ENCODE measurements at regions not wholly inside any gene's neighbourhood (a gene's known extent, or its start where the extent isn't known, plus 50 kb on each side); places are given as distances from the start of the nearest gene placed in this dataset.

DNA sequence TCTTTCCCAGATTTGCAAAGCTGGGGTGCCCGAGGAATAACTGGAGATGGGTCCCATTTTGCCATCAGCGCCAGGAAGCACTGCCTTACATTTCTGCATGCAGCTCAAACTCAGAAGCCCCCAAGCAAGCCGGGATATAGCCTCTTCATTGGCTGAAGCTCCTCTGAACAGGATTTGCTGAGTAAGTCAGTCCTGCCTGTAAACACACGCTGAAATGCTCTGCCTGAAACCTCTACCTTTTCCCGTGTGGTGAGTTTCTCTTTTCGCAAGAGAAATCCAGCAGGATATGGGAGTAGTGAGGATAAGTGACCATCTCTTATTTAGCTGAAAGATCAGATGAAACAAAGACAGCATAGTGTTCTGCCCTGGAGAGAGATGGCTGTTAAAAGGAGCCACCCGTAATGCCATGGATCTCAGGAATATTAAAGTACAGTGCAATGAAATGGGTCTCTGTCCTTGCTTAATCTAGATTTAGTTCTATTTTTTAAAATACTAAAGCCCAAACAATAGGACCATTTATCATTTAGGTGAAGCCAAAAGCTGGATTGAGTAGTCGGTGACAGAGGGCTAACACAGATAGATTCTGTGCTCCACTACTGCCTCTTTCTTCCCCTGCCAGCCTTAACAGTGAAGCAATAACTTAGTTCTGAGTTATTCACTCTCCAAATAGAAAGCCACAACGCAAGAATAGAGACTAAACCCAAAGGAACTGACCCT is 177.5 kb upstream of the PPP2R2B start:
- DNase-seq (ENCODE audit: low read depth in 1 of 2, low spot score in 1 of 2) (no peak), ATAC-seq (no peak), FAIRE-seq (no peak)
- CTCF ChIA-PET: interaction anchor here (0.6 kb wide), 1 partner anchor 614 kb away, joined by 3 read pairs; no protein-coding TSS in a partner anchor
- Histone ChIP-seq H3K4me1 (no peaks in the 10 kb centered on the region), H3K4me2 (no peak overlapping the region), H3K4me3 (no peak overlapping the region), H3K9me3 (no peaks in the 10 kb centered on the region), H3K27ac (no peak overlapping the region)
- POLR2A ChIA-PET: no interaction called here
- no peak for TF ChIP-seq RNF2 (IDR thresholded peaks at IDR 0.05; ENCODE audit: borderline replicate concordance, low read depth)
- WGBS (ENCODE audit: missing lambda C conversion rate): 13% methylated on average over 9 of the region's 9 CpGs

DNA sequence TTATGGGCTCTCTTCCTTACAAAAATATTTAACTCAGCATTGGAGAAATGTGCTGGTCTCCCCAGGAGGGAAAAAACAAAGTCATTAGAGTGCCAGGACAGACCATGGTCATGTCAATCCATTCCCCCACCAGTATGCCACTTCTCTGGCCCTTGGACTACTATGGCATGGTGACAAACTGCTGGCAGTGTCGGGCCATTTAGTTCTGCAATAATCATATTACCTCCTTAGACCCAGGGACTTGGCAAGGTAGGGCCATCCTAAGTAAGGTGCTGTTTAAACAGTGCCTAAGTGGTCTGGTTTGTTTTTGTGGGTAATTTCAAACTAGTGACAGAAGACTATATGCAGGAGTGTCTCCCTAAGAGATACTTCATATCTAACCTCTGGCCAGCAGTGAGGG is 177.8 kb upstream of the STK32A start:
- Histone ChIP-seq H3K27ac (no peak overlapping the region), H3K4me2 (no peak overlapping the region), H3K4me3 (no peak overlapping the region), H3K9me3 (no peaks in the 10 kb centered on the region), H3K4me1 (no peaks in the 10 kb centered on the region)
- no peak for DNase-seq (ENCODE audit: low read depth in 1 of 2, low spot score in 1 of 2)
- ATAC-seq: no peak
- TF ChIP-seq, protein P1, sequence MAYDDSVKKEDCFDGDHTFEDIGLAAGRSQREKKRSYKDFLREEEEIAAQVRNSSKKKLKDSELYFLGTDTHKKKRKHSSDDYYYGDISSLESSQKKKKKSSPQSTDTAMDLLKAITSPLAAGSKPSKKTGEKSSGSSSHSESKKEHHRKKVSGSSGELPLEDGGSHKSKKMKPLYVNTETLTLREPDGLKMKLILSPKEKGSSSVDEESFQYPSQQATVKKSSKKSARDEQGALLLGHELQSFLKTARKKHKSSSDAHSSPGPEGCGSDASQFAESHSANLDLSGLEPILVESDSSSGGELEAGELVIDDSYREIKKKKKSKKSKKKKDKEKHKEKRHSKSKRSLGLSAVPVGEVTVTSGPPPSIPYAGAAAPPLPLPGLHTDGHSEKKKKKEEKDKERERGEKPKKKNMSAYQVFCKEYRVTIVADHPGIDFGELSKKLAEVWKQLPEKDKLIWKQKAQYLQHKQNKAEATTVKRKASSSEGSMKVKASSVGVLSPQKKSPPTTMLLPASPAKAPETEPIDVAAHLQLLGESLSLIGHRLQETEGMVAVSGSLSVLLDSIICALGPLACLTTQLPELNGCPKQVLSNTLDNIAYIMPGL (CRISPR knock-in tag; IDR thresholded peaks at IDR 0.05; ENCODE audit: borderline replicate concordance): no peak
- no peak for TF ChIP-seq RNF2 (IDR thresholded peaks at IDR 0.05; ENCODE audit: borderline replicate concordance, low read depth)
- no peak for TF ChIP-seq CBX8 (IDR thresholded peaks at IDR 0.05)
- no peak for TF ChIP-seq NR3C1 (IDR thresholded peaks at IDR 0.05)
- WGBS (ENCODE audit: missing lambda C conversion rate): 0% methylated on average over 1 of the region's 1 CpG
- no peak for FAIRE-seq
- ChIA-PET CTCF (no interaction called here), POLR2A (no interaction called here)

- Histone ChIP-seq H3K4me3 (no peak overlapping the region), H3K9me3 (no peaks in the 10 kb centered on the region), H3K27ac (no peak overlapping the region), H3K4me1 (no peaks in the 10 kb centered on the region), H3K4me2 (no peak overlapping the region)
- ChIA-PET CTCF (interaction anchor here (1.0 kb wide), 1 partner anchor 128 kb away, joined by 3 read pairs; no protein-coding TSS in a partner anchor), POLR2A (no interaction called here)
- no peak for ATAC-seq
- TF ChIP-seq CHD2 (IDR thresholded peaks at IDR 0.05; ENCODE audit: low read length, partially characterized antibody): no peak
- FAIRE-seq: no peak
- DNase-seq (ENCODE audit: low read depth in 1 of 2, low spot score in 1 of 2): no peak
- 1% methylated on average over 4 of the region's 4 CpGs for WGBS (ENCODE audit: missing lambda C conversion rate)
These were observed 173.4 kb upstream of the STK32A start for GRCh38 chr5:147061431-147061830.

DNA sequence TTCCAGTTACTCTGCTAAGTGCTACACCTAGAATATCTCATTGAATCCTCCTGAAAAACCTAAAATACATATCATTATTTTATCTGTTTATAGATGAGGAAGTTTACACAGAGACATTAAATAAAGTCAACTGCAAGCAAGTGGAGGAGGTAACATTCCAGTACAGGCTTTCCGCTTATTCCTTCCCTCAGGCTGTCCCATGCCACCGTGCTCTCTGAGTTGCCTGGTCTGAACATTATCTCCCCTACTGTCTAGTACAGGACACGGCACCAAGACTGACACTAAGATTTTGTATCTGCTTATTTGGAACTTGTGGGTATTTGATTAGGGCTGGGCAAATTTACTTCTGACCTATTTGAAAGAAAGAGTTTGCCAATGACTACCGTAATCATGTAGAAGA is 172.4 kb upstream of the STK32A start:
- DNase-seq (ENCODE audit: low read depth in 1 of 2, low spot score in 1 of 2) (no peak), FAIRE-seq (no peak), ATAC-seq (no peak)
- TF ChIP-seq FOSB (CRISPR knock-in tag; IDR thresholded peaks at IDR 0.05) (no peak), PBX3 (IDR thresholded peaks at IDR 0.05) (no peak), KDM1A (IDR thresholded peaks at IDR 0.05; ENCODE audit: low read depth) (no peak), HOXB5 (CRISPR knock-in tag; IDR thresholded peaks at IDR 0.05) (no peak), BHLHE40 (IDR thresholded peaks at IDR 0.05; ENCODE audit: low read depth, low read length) (no peak), FOXS1 (CRISPR knock-in tag; IDR thresholded peaks at IDR 0.05) (no peak), CEBPB (IDR thresholded peaks at IDR 0.05) (no peak), POLR2A (IDR thresholded peaks at IDR 0.05; ENCODE audit: low read length) (no peak), ESRRA (IDR thresholded peaks at IDR 0.05; ENCODE audit: borderline replicate concordance, low read length) (no peak), CHD2 (IDR thresholded peaks at IDR 0.05; ENCODE audit: low read length, partially characterized antibody) (no peak), HOXA7 (CRISPR knock-in tag; IDR thresholded peaks at IDR 0.05) (no peak), JUN (IDR thresholded peaks at IDR 0.05) (no peak), NFE2L2 (conservative IDR thresholded peaks at IDR 0.05; ENCODE audit: low read length) (no peak), RFX5 (IDR thresholded peaks at IDR 0.05) (no peak), RARB (CRISPR knock-in tag; IDR thresholded peaks at IDR 0.05) (no peak), HDAC2 (IDR thresholded peaks at IDR 0.05) (no peak), RNF2 (IDR thresholded peaks at IDR 0.05; ENCODE audit: borderline replicate concordance, low read depth) (no peak), MAZ (IDR thresholded peaks at IDR 0.05; ENCODE audit: borderline replicate concordance, low read depth, low read length) (no peak)
- TF ChIP-seq, protein P2, sequence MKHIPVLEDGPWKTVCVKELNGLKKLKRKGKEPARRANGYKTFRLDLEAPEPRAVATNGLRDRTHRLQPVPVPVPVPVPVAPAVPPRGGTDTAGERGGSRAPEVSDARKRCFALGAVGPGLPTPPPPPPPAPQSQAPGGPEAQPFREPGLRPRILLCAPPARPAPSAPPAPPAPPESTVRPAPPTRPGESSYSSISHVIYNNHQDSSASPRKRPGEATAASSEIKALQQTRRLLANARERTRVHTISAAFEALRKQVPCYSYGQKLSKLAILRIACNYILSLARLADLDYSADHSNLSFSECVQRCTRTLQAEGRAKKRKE (CRISPR knock-in tag; IDR thresholded peaks at IDR 0.05; ENCODE audit: low read depth): no peak
- ChIA-PET POLR2A (no interaction called here), CTCF (no interaction called here)
- H3K9me3 ChIP-seq: no peaks in the 10 kb centered on the region
- H3K4me2 ChIP-seq: no peak overlapping the region
- no peak overlapping the region for H3K4me3 ChIP-seq
- no peaks in the 10 kb centered on the region for H3K4me1 ChIP-seq
- WGBS (ENCODE audit: missing lambda C conversion rate): 16% methylated on average over 4 of the region's 4 CpGs
- no peak overlapping the region for H3K27ac ChIP-seq
